GM20431 (cell line): ENCODE measurements at regions not wholly inside any gene's neighbourhood (a gene's known extent, or its start where the extent isn't known, plus 50 kb on each side); places are given as distances from the start of the nearest gene placed in this dataset.
"Not testable (repeated sequence)": the region's sequence is repeated elsewhere in the genome, so short reads cannot be mapped to it uniquely, and the experiment has no call there.

Experiments
- in situ Hi-C: fragments of 300-500 bp; cut with MseI, MboI; formaldehyde crosslinking; loops from one replicate; pipeline ENCODE4 v1.15.0; 2020; ENCODE audit warnings: low sequenced_read_pairs; ENCODE audit not compliant: unreplicated experiment

DNA sequence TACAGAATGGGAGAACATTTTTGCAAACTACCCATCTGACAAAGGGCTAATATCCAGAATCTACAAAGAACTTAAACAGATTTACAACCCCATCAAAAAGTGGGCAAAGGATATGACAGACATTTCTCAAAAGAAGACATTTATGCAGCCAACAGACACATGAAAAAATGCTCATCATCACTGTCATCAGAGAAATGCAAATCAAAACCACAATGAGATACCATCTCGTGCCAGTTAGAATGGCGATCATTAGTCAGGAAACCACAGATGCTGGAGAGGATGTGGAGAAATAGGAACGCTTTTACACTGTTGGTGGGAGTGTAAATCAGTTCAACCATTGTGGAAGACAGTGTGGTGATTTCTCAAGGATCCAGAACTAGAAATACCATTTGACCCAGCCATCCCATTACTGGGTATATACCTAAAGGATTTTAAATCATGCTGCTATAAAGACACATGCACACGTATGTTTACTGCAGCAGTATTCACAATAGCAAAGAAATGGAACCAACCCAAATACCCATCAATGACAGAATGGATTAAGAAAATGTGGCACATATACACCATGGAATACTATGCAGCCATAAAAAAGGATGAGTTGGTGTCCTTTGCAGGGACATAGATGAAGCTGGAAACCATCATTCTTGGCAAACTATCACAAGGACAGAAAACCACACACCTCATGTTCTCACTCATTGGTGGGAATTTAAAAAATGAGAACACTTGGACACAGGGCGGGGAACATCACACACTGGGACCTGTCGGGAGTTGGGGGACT lies 317.7 kb upstream of the THBS1 start:
- in situ Hi-C loops: not testable (repeated sequence)

DNA sequence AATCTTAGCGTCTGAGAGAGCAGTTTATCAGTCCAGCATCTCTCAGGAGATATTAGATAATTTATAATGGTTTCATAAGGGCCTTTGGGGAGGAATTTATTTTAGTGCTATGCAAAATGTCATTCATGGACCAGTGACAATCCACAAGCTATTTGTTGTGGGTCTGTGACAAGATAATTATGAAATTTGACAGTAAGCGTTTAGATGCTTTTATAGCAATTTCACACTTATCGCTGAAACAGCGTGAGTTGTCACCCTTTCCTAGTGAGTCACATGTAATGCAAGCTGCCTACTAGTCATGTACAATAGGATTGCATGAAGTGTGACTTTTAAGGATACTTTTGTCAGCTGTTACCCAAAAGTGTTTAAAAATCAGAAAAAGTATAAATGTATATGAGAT lies 315.6 kb upstream of the THBS1 start:
- in situ Hi-C loops: no loop called here

DNA sequence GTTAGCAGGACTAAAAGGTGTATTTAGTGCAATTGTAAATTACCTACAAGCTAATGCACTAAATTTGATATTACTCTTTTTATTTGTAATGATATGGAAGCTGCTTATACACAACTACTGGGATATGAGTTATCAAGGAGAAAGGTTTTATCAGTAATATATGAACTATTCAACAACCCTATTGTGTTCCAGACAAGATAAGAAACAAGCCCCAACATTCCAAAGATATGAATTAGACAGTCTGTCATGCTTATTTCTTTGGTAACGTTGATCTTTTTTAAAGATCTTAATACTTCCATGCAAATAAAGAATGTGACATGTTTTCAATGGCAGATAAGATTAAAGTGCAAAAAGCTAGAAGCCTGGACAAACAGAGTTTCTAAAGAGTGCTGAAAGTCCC lies 314.0 kb upstream of the THBS1 start:
- in situ Hi-C loops: no loop called here

DNA sequence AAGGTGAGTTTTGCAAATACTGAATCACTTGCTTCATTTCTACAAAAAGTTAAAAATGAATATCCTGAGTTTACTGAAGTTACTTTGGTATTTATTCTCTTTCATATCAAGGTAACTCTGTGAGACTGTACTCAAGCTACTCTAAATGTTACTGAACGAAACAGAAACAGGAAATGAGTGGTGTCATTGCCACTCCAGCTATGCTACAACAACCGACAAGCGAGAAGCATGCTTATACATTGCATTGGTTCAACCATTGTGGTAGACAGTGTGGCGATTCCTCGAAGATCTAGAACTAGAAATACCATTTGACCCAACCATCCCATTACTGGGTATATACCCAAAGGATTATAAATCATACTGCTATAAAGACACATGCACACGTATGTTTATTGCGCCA lies 313.2 kb upstream of the THBS1 start:
- in situ Hi-C loops: no loop called here

DNA sequence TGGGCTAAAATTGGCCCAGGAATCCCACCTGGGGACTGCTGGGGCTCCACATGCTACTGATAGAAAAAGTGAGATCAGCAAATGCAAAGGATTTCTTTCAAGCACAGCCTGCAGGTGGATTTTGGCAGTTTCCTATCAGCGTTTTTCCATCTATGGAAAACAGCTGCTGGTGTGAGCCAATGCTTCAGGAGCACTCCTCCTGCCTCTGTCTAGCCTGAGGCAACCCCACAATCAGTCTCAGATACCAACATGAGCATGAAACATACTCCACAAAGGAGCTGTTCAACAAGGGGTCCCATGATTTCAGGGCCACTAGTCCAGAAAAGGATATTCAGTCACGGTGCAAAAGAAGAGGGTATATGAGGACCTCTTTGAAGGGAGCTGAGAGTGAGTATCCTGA lies 311.5 kb upstream of the THBS1 start:
- in situ Hi-C loops: no loop called here

DNA sequence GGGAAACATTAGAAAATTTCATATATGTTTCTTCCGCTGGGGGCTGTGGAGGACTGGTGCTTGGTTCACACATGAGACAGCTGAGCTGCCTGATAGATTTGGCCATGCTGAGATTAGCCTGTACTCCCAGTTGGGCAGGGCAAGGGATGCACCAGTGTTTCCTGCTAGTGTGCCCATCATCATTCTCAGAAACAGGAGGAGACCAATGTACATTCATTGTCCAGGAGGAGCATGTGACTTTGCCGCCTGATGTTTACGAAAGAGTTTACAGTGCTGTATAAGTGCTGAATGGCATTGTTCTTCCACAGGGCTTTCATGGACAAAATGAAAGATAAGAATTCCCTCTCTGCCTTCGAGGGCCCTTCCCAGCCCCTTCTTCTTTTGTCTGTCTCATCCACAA lies 311.1 kb upstream of the THBS1 start:
- in situ Hi-C loops: no loop called here

DNA sequence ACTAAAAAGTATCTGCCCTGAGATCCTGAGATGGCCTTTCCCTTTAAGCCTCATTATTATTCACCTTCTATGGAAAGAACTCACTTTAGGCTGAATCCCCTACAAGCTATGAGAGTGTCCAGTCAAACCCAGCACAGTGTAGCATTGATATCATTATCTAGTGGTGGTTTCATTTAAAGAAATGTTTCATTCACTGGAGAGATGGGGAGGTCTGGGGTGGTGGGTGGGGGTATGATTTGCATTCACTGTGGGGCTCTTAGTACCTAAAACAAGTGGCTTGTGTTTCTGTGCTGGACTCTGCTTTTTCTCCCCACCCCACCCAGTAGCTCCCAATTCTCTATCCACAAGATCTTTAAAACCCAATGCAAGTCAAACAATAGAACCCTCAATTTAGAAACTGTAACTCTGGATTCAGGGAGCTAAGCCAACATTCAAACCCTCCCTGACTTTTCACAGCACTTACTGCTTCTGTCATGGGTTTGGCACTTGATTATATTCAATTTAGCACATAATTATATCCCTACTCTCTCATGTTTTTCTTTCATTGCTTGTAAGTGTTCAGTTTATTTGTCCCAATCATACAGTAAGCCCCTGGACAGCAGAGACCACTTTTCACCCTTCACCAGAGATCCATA lies 310.5 kb upstream of the THBS1 start:
- in situ Hi-C loops: no loop called here

DNA sequence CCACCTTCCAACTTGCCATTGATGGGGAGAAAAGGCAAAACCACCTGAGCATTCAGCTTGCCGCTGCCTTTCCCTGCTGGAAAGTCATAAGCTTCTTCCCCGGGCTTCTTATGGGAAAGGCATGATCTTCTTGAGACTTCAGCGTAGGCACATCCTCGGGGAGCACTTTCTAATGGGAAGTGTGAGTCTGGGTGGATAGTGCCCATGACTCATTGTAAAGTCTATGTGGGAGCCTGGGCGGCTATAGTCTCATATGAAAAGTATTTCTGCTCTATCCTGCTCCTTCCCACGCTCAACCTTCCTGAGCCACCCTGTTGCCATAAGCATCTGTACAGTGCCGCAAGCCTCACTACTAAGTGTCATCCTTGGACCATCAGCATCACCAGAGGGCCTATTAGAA lies 309.9 kb upstream of the THBS1 start:
- in situ Hi-C loops: no loop called here

DNA sequence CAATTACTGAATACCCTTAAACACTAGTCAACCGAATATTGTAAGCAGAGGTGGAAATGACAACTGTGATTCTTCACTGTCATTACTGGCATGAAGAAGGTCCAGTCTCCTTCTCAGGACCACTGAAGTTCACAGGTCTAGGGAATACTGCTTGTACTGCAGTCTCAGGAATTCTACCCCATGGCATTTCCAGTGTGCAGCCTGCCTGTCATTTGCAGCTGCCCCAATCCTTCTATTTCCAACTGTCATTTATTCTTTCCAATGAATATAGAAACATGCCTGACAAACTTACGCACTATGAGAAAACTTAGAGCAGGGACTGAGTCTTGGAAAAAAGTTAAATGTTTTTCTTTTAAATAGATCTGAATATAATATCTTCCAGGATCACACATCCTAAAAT lies 308.0 kb upstream of the THBS1 start:
- in situ Hi-C loops: no loop called here

DNA sequence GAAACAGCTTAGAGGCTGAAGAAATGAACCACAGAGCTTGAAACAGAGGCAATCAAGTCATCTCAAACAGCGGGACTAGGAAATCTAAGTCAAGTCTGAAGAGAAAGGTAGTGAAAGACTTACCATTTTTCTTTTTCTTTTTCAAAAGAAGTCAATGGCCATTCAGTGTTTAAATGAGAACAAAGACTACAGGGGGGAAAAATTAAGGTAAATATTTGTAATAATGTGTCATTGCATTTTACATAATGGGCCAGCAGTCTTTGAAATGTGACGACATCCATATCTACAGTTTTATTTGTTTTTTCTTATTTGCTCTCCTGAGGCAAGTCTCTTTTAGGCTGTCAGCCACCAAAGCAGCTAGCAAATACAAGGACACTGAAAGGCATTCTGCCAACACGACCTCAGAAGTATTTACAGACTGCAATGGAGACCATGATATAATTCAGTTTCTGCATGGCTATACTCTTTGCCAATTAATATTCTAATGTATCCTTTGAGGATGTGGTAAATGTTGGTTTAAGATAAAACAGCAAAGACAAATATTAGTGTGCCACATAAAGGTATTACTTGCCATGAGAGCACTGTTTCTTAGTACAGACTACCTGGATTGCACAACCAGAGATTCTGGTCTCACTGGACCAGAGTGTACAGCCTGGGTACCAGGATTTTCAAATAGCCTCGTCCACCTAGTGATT lies 307.0 kb upstream of the THBS1 start:
- in situ Hi-C loops: no loop called here

DNA sequence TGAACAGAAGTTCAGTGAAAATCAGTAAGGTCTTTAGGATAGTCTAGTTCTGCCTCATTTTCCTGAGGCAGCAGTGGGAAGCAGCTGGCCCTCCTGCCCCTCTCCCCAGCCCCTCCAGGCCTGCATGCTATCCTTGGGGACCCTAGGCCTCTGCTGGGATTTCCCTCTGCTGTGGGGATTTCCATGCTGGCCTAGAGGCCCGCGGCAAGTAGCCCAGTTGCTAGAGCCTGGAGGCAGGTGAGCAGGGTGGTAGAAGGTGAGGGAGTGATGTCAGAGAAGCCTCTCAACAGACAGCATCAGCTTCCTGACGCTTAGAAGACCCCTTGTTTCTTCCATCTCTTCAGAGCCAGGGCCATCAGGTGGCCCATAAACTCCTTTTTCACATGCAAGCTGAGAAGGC lies 305.8 kb upstream of the THBS1 start:
- in situ Hi-C loops: no loop called here

DNA sequence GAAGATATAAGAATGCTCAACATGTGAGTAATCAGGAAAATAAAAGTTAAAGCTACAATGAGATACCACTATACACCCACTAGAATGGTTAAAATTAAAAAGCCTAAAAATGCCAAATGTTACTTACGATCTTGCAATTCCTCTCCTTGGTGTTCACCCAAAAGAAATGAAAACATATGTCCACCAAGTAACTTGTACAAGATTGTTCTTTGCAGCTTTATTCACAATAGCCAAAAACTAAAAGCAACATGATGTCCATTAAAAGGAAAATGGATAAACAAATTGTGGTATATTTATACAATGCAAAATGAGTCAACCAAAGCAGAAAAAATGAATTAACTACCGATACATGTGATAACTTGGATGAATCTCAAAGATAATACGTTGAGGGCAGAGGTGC lies 301.6 kb upstream of the THBS1 start:
- in situ Hi-C loops: no loop called here

DNA sequence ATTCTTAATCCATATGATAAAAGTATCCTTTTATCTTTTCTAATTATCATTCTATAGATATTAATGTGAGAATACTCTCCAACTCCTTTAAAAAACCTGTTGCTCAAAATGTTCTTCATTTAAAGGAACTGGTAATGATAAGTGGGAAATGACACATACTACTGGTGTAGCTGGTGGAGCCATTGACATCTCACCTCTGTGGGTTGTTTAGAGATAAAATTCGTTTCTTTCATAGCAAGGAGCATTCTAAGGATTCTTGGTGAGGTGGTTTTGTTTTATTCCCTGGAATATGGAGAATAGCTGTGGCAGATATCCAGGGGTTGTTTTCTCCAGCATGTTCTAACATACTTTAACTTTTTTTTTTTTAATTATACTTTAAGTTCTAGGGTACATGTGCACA lies 299.8 kb upstream of the THBS1 start:
- in situ Hi-C loops: no loop called here

DNA sequence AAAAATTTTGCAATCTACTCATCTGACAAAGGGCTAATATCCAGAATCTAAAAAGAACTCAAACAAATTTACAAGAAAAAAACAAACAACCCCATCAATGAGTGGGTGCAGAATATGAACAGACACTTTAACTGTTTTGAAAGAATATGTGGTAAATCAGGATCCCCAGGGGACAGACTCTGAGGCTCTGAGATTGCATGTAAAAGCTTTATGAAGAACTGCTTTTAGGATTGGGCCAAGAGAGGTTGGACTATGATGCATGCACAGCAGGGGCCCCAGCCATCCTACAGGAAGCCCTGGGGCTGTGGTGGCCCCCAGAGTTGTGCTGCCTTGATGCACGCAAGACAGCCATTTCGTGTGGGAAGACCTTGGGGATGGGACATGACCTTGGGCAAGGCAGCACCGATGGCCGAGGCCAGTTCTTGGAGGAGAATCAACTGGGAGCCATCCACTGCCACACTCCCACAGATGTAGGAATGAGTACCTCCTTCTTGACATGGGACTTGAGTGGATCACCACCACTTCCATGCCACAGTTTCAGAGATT lies 298.1 kb upstream of the THBS1 start:
- in situ Hi-C loops: no loop called here

DNA sequence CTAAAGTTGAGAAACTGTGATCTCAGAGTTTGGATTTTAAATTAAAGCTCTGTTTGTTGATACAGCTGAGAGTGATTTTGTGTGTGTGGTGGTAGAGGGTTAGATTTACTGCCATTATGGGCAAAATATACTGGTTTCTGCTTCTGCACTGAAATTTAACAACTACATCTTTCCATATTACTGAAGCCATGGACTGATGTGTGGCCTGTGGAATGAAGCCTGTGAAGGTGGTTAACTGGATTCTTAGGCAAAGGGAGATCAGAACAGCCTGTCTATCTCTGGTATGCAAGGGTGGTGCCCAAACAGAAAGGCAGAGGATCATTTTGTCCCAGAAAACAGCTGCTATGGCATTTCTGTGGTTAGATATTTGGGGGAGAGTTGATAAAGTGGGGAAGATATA lies 297.3 kb upstream of the THBS1 start:
- in situ Hi-C loops: no loop called here

DNA sequence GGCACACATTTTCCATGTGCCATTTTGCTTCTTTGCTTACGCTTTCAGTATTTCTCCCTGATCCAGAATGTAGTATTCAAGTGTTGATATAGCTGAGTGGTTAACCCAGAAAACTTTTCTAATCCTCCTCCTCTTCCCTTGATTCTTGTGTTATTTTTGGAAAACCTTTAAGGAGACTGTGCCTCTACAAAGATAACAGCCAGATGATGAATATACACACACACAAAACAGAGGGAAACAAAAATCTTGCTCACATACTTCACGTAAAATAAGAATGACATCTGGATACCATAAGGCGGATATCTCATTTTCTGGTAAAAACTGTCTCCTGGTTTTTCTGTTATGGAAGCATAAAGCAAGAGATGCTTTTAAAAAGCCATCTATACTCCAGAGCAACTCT lies 295.8 kb upstream of the THBS1 start:
- in situ Hi-C loops: no loop called here

DNA sequence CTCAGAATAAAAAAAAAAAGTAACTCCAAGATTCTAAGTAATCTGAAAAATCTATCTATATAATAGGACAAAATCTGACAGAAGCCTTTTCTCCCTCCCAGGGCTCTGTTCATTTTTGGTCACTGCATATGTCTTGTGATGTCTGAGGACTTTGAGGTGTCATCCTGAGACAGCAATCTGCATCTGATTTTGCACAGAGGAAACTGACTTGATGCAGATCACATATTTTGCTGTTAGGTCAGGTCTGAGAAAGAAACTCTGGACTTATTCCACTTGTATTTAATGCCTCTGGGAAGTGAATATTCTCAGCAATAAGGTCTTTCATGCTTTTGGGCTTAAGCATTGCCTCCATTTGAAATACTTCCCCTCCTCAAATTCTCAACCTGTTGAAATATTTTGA lies 295.2 kb upstream of the THBS1 start:
- in situ Hi-C loops: no loop called here

DNA sequence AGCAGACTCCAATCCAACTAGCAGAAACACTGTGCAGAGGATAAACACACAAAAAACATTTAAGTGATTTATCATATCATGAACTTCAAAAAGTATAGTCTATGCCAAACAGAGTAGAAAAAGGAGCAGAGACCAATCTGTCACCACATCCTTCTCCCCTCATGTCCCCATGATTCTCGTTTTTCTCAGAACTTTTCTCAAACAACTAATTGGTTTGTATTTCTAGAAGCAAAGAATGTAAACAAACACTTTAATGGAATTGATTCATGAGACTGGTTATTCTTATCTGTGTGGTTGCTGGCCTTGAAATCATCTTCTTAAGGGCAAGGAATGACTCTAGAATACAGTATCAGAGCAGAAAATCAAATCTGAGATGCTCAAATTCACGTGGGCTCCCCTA lies 294.2 kb upstream of the THBS1 start:
- in situ Hi-C loops: no loop called here

DNA sequence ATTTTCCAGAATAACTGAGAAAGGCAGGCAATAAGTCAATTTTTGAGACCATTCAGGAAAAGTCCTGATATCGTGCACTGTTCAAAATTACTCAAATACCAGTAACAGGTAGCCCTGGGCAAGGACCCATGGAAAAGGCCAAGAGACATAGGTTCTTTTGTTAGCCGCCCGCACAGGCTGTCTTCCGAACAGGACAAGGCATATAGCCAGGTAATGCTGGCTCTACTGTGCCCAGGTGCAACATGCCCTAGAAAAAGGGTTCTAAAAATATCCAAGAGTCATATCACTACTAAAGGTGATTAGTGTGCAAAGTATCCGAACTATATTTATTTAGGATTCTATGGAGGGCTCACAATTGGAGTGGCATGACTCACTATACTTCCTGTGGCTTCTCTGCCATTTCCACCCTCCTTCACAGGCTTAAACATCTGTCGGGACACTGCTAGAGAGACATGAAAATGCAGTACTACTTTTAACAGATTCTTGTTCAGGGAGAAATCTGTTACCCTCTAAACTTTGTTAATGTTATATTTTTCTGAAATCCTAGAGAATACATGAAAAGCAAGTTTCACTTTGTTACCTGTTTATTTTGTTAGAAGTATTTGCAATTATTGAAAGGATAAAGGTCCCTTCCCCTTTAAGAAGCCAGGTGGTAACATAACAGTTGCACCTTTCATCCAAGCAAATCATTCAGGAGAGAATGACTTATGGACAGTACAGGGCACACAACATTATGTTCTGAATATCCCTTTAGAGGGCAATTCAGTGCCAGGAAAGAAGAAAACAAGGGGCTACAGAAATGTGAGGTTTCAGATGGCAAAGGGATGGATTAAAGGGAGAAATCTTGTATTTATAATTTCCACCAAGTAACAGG lies 293.3 kb upstream of the THBS1 start:
- in situ Hi-C loops: no loop called here

DNA sequence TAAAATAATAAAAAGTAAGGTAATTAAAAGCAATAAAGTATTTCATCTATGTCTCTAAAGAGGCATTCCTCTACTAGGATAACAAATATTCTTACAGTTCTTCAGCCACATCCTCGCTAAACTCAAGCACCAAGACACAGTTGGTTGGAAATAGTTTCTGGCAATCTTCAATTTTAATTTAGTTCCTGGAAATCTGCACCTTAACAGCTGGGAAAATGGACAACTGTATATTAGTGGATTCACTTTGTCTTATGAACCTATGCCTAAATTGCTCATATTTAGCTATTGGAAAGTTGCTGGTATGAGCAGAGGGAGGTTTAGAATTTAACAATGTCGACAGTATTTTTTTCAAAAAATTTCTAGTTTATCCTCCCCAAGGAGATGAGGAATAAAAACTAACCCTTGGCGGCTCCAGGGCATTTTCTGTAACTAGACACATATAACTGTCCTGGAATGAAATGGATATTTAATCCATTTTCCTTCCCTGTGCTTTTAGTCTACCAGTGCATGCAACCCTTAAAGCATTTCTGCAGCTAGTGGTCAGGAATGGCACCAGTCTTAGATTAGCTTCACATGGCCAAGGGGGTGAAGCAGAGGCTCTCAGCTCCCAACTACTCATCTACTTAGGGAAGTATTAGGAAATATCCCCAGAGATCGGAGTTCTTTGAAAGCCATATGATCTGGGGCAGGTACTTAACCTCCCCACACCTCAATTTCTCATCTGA lies 290.0 kb upstream of the THBS1 start:
- in situ Hi-C loops: no loop called here
